Vagina (tissue), 2 donors: ENCODE measurements at regions not wholly inside any gene's neighbourhood (a gene's known extent, or its start where the extent isn't known, plus 50 kb on each side); places are given as distances from the start of the nearest gene placed in this dataset.

Experiments
- CTCF ChIP-seq, 3 experiments: fragments of 450-650 bp in 2 of 3; fragments of 200-600 bp in 1 of 3; sonication (generic) in 1 of 3; IDR thresholded peaks; one replicate each; pipeline ENCODE4 v1.5.1; 2017 to 2019; ENCODE audit warnings: antibody characterized with exemption in 3 of 3, mild to moderate bottlenecking in 2 of 3, moderate library complexity in 2 of 3
- POLR2A ChIP-seq, 2 donors: fragments of 450-650 bp; IDR thresholded peaks; one replicate each; pipeline ENCODE4 v1.6.1; 2017; ENCODE audit warnings: antibody characterized with exemption in 2 of 2, mild to moderate bottlenecking in 2 of 2, moderate library complexity in 2 of 2
- POLR2AphosphoS5 ChIP-seq, 2 donors: sonication (generic); formaldehyde crosslinking; IDR thresholded peaks; one replicate each; pipeline ENCODE4 v1.9.0; 2017; ENCODE audit warnings: antibody characterized with exemption in 2 of 2, mild to moderate bottlenecking in 2 of 2, low read depth in 1 of 2; ENCODE audit not compliant: insufficient read depth in 1 of 2

DNA sequence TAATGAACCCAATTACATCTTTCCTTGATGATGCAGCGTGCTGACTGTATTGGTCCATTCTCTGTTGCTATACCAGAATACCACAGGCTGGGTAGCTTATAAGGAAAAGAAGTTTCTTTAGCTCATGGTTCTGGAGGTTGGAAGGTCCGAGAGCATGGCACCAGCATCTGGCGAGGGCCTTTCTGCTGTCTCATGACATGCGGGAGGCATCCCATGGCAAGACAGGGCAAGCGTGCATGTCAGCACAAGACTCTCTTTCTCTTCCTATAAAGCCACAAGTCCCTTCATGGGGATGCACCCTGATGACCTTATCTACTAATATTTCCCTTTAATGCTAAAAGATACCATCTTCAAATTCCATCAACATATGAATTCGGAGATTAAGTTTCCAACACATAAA is 122.8 kb upstream of the FHL2 start:
- TF ChIP-seq CTCF (IDR thresholded peaks at IDR 0.05) (no peak), POLR2A (IDR thresholded peaks at IDR 0.05) (no peak), POLR2AphosphoS5 (IDR thresholded peaks at IDR 0.05; ENCODE audit: insufficient read depth in 1 of 2, low read depth in 1 of 2) (no peak)
